ENCODE measurements at regions not wholly inside any gene's neighbourhood (a gene's known extent, or its start where the extent isn't known, plus 50 kb on each side); places are given as distances from the start of the nearest gene placed in this dataset.

- TF ChIP-seq CTCF (conservative IDR thresholded peaks at IDR 0.05; ENCODE audit: low read depth, low read length), result no peak
- DNase-seq (ENCODE audit: low read depth), result no peak
- no peak overlapping the region for H3K4me3 ChIP-seq (ENCODE audit: low read depth, low read length)
Measured at GRCh38 chr1:181409981-181410380, 73.3 kb upstream of the CACNA1E start.

- no peak for TF ChIP-seq CTCF (conservative IDR thresholded peaks at IDR 0.05; ENCODE audit: low read depth, low read length)
- no peak overlapping the region for H3K4me3 ChIP-seq (ENCODE audit: low read depth, low read length)
- no peak for DNase-seq (ENCODE audit: low read depth)
Measured at GRCh38 chr1:181412746-181413145, 70.6 kb upstream of the CACNA1E start.

- TF ChIP-seq CTCF (conservative IDR thresholded peaks at IDR 0.05; ENCODE audit: low read depth, low read length), result no peak
- no peak overlapping the region for H3K4me3 ChIP-seq (ENCODE audit: low read depth, low read length)
- DNase-seq (ENCODE audit: low read depth), result no peak
Measured at GRCh38 chr1:181413195-181413815, 70.0 kb upstream of the CACNA1E start.

- no peak for TF ChIP-seq CTCF (conservative IDR thresholded peaks at IDR 0.05; ENCODE audit: low read depth, low read length)
- no peak for DNase-seq (ENCODE audit: low read depth)
- H3K4me3 ChIP-seq (ENCODE audit: low read depth, low read length), result no peak overlapping the region
Measured at GRCh38 chr1:181413836-181414235, 69.5 kb upstream of the CACNA1E start.

GRCh38 chr1:181416268-181416860, 67.0 kb upstream of the CACNA1E start:
- H3K4me3 ChIP-seq (ENCODE audit: low read depth, low read length), result no peak overlapping the region
- no peak for TF ChIP-seq CTCF (conservative IDR thresholded peaks at IDR 0.05; ENCODE audit: low read depth, low read length)
- DNase-seq (ENCODE audit: low read depth), result no peak

GRCh38 chr1:181417915-181418314, 65.4 kb upstream of the CACNA1E start:
- TF ChIP-seq CTCF (conservative IDR thresholded peaks at IDR 0.05; ENCODE audit: low read depth, low read length), result no peak
- DNase-seq (ENCODE audit: low read depth), result no peak
- no peak overlapping the region for H3K4me3 ChIP-seq (ENCODE audit: low read depth, low read length)
